Dendritic cell treated with granulocyte-macrophage colony-stimulating factor and Interleukin-4, amounts not matched to agents 40 ng/mL and 50 ng/mL, for 4 days (primary cell): ENCODE measurements at regions not wholly inside any gene's neighbourhood (a gene's known extent, or its start where the extent isn't known, plus 50 kb on each side); places are given as distances from the start of the nearest gene placed in this dataset.
"Not testable (repeated sequence)": the region's sequence is repeated elsewhere in the genome, so short reads cannot be mapped to it uniquely, and the experiment has no call there.

Experiments
- H3K27ac Mint-ChIP-seq: one replicate; pipeline ENCODE4 v1.8.0; 2022; ENCODE audit warnings: mild to moderate bottlenecking, mixed read lengths
- H3K27me3 Mint-ChIP-seq: one replicate; pipeline ENCODE4 v1.8.0; 2022; ENCODE audit warnings: mild to moderate bottlenecking, mixed read lengths
- H3K36me3 Mint-ChIP-seq: one replicate; pipeline ENCODE4 v1.8.0; 2022; ENCODE audit warnings: low read depth, mixed read lengths
- H3K4me1 Mint-ChIP-seq: one replicate; pipeline ENCODE4 v1.8.0; 2022; ENCODE audit warnings: low read depth, mixed read lengths
- H3K4me3 Mint-ChIP-seq: one replicate; pipeline ENCODE4 v1.8.0; 2022; ENCODE audit warnings: mild to moderate bottlenecking, moderate library complexity, mixed read lengths
- H3K9me3 Mint-ChIP-seq: one replicate; pipeline ENCODE4 v1.8.0; 2022; ENCODE audit warnings: mixed read lengths
- intact Hi-C: fragments of 100-400 bp; cut with micrococcal nuclease; formaldehyde crosslinking; loops from one replicate; pipeline ENCODE4 v1.15.0; 2022

GRCh38 chr2:240191001-240191400, 50.5 kb upstream of the OTOS start:
- Mint-ChIP-seq H3K4me3 (no peak overlapping the region), H3K4me1 (no peaks in the 10 kb centered on the region), H3K36me3 (no peaks in the 10 kb centered on the region), H3K9me3 (no peaks in the 10 kb centered on the region), H3K27ac (no peak overlapping the region), H3K27me3 (peaks cover 10% of the 10 kb centered on the region)
- intact Hi-C loops, result no loop called here

GRCh38 chr2:240192661-240193060, 52.2 kb upstream of the OTOS start:
- H3K27ac Mint-ChIP-seq, result no peak overlapping the region
- no peaks in the 10 kb centered on the region for H3K9me3 Mint-ChIP-seq
- peaks cover 4% of the 10 kb centered on the region for H3K27me3 Mint-ChIP-seq
- no peaks in the 10 kb centered on the region for H3K36me3 Mint-ChIP-seq
- no peaks in the 10 kb centered on the region for H3K4me1 Mint-ChIP-seq
- intact Hi-C loops, result no loop called here
- no peak overlapping the region for H3K4me3 Mint-ChIP-seq

- H3K4me3 Mint-ChIP-seq, H3K27ac Mint-ChIP-seq, H3K27me3 Mint-ChIP-seq, H3K9me3 Mint-ChIP-seq, H3K4me1 Mint-ChIP-seq, H3K36me3 Mint-ChIP-seq, intact Hi-C loops: not testable (repeated sequence)
Measured at GRCh38 chr2:240194341-240194762, 53.9 kb upstream of the OTOS start.

- Mint-ChIP-seq H3K27me3 (peaks cover 2% of the 10 kb centered on the region), H3K4me3 (no peak overlapping the region), H3K27ac (no peak overlapping the region), H3K4me1 (no peaks in the 10 kb centered on the region), H3K9me3 (no peaks in the 10 kb centered on the region), H3K36me3 (no peaks in the 10 kb centered on the region)
- intact Hi-C loops, result no loop called here
Measured at GRCh38 chr2:240195316-240195861, 54.9 kb upstream of the OTOS start.

GRCh38 chr2:240196716-240197461, 56.4 kb upstream of the OTOS start:
- Mint-ChIP-seq H3K36me3 (no peaks in the 10 kb centered on the region), H3K9me3 (no peaks in the 10 kb centered on the region), H3K4me3 (no peak overlapping the region), H3K4me1 (no peaks in the 10 kb centered on the region), H3K27ac (no peak overlapping the region), H3K27me3 (peaks cover 8% of the 10 kb centered on the region)
- intact Hi-C loops, result no loop called here

GRCh38 chr2:240197462-240198139, 57.1 kb upstream of the OTOS start:
- intact Hi-C loops, result no loop called here
- H3K36me3 Mint-ChIP-seq, result no peaks in the 10 kb centered on the region
- H3K4me3 Mint-ChIP-seq, result no peak overlapping the region
- no peaks in the 10 kb centered on the region for H3K9me3 Mint-ChIP-seq
- no peak overlapping the region for H3K27ac Mint-ChIP-seq
- peaks cover 8% of the 10 kb centered on the region for H3K27me3 Mint-ChIP-seq
- no peaks in the 10 kb centered on the region for H3K4me1 Mint-ChIP-seq

- H3K4me1 Mint-ChIP-seq, result no peaks in the 10 kb centered on the region
- no peaks in the 10 kb centered on the region for H3K9me3 Mint-ChIP-seq
- no peak overlapping the region for H3K27ac Mint-ChIP-seq
- no peaks in the 10 kb centered on the region for H3K36me3 Mint-ChIP-seq
- peaks cover 12% of the 10 kb centered on the region for H3K27me3 Mint-ChIP-seq
- no peak overlapping the region for H3K4me3 Mint-ChIP-seq
- intact Hi-C loops, result no loop called here
Measured at GRCh38 chr2:240198226-240198625, 57.8 kb upstream of the OTOS start.

GRCh38 chr2:240199133-240199870, 58.8 kb upstream of the OTOS start:
- intact Hi-C loops, result no loop called here
- Mint-ChIP-seq H3K4me1 (no peaks in the 10 kb centered on the region), H3K4me3 (no peak overlapping the region), H3K27me3 (peaks cover 14% of the 10 kb centered on the region), H3K9me3 (no peaks in the 10 kb centered on the region), H3K27ac (no peak overlapping the region), H3K36me3 (no peaks in the 10 kb centered on the region)

- intact Hi-C loops, result no loop called here
- Mint-ChIP-seq H3K4me3 (no peak overlapping the region), H3K4me1 (no peaks in the 10 kb centered on the region), H3K27ac (no peak overlapping the region), H3K36me3 (no peaks in the 10 kb centered on the region), H3K27me3 (peaks cover 22% of the 10 kb centered on the region), H3K9me3 (no peaks in the 10 kb centered on the region)
Measured at GRCh38 chr2:240200230-240201051, 60.0 kb upstream of the OTOS start.

- intact Hi-C loops, result no loop called here
- no peaks in the 10 kb centered on the region for H3K36me3 Mint-ChIP-seq
- no peak overlapping the region for H3K27ac Mint-ChIP-seq
- peaks cover 23% of the 10 kb centered on the region for H3K27me3 Mint-ChIP-seq
- no peaks in the 10 kb centered on the region for H3K9me3 Mint-ChIP-seq
- H3K4me1 Mint-ChIP-seq, result no peaks in the 10 kb centered on the region
- no peak overlapping the region for H3K4me3 Mint-ChIP-seq
Measured at GRCh38 chr2:240201866-240202265, 61.4 kb upstream of the OTOS start.

GRCh38 chr2:240202586-240202985, 62.1 kb upstream of the OTOS start:
- intact Hi-C loops, result no loop called here
- H3K4me1 Mint-ChIP-seq, result no peaks in the 10 kb centered on the region
- H3K27me3 Mint-ChIP-seq, result peaks cover 23% of the 10 kb centered on the region
- no peaks in the 10 kb centered on the region for H3K9me3 Mint-ChIP-seq
- no peak overlapping the region for H3K27ac Mint-ChIP-seq
- no peak overlapping the region for H3K4me3 Mint-ChIP-seq
- no peaks in the 10 kb centered on the region for H3K36me3 Mint-ChIP-seq

GRCh38 chr2:240203031-240203787, 62.8 kb upstream of the OTOS start:
- intact Hi-C loops, result no loop called here
- H3K27ac Mint-ChIP-seq, result no peak overlapping the region
- H3K4me3 Mint-ChIP-seq, result no peak overlapping the region
- H3K36me3 Mint-ChIP-seq, result no peaks in the 10 kb centered on the region
- H3K27me3 Mint-ChIP-seq, result peaks cover 24% of the 10 kb centered on the region
- no peaks in the 10 kb centered on the region for H3K4me1 Mint-ChIP-seq
- no peaks in the 10 kb centered on the region for H3K9me3 Mint-ChIP-seq

- no peak overlapping the region for H3K4me3 Mint-ChIP-seq
- H3K9me3 Mint-ChIP-seq, result no peaks in the 10 kb centered on the region
- H3K27ac Mint-ChIP-seq, result no peak overlapping the region
- H3K27me3 Mint-ChIP-seq, result peaks cover 24% of the 10 kb centered on the region
- intact Hi-C loops, result no loop called here
- no peaks in the 10 kb centered on the region for H3K36me3 Mint-ChIP-seq
- no peaks in the 10 kb centered on the region for H3K4me1 Mint-ChIP-seq
Measured at GRCh38 chr2:240203788-240204270, 63.4 kb upstream of the OTOS start.
